ENCODE measurements at regions not wholly inside any gene's neighbourhood (a gene's known extent, or its start where the extent isn't known, plus 50 kb on each side); places are given as distances from the start of the nearest gene placed in this dataset.

- TF ChIP-seq CTCF (IDR thresholded peaks at IDR 0.05): no peak
- ATAC-seq (ENCODE audit: low FRiP score) (no peak), DNase-seq (ENCODE audit: low spot score) (no peak)
Measured at GRCh38 chr15:69929905-69930630, 167.6 kb downstream of the TLE3 start.

- TF ChIP-seq CTCF (IDR thresholded peaks at IDR 0.05): no peak
- no peak for ATAC-seq (ENCODE audit: low FRiP score)
- no peak for DNase-seq (ENCODE audit: low spot score)
Measured at GRCh38 chr15:69930754-69931153, 167.0 kb downstream of the TLE3 start.

- TF ChIP-seq CTCF (IDR thresholded peaks at IDR 0.05): no peak
- DNase-seq (ENCODE audit: low spot score) (no peak), ATAC-seq (ENCODE audit: low FRiP score) (no peak)
Measured at GRCh38 chr15:69931156-69931555, 166.6 kb downstream of the TLE3 start.

- DNase-seq (ENCODE audit: low spot score) (no peak), ATAC-seq (ENCODE audit: low FRiP score) (no peak)
- TF ChIP-seq CTCF (IDR thresholded peaks at IDR 0.05): no peak
Measured at GRCh38 chr15:69934607-69935006, 163.1 kb downstream of the TLE3 start.

GRCh38 chr15:69939513-69940440 lies 157.9 kb downstream of the TLE3 start:
- no peak for TF ChIP-seq CTCF (IDR thresholded peaks at IDR 0.05)
- no peak for ATAC-seq (ENCODE audit: low FRiP score)

GRCh38 chr15:69940441-69941300 lies 157.0 kb downstream of the TLE3 start:
- DNase-seq (ENCODE audit: low spot score) (no peak), ATAC-seq (ENCODE audit: low FRiP score) (no peak)
- no peak for TF ChIP-seq CTCF (IDR thresholded peaks at IDR 0.05)

More at GRCh38 chr15:69939513-69940440, 157.9 kb downstream of the TLE3 start:
- DNase-seq (ENCODE audit: low spot score): no peak
